Kidney capillary endothelial cell (primary cell): ENCODE measurements at regions not wholly inside any gene's neighbourhood (a gene's known extent, or its start where the extent isn't known, plus 50 kb on each side); places are given as distances from the start of the nearest gene placed in this dataset.

Experiments used
- DNase-seq: peaks from one replicate; pipeline ENCODE4 v3.0.0-alpha.2; 2018; ENCODE audit warnings: low spot score

GRCh38 chr4:24637173-24637572 lies 52.8 kb upstream of the DHX15 start:
- no peak for DNase-seq

- no peak for DNase-seq
These were observed 54.1 kb upstream of the DHX15 start for GRCh38 chr4:24638396-24638875.

DNA sequence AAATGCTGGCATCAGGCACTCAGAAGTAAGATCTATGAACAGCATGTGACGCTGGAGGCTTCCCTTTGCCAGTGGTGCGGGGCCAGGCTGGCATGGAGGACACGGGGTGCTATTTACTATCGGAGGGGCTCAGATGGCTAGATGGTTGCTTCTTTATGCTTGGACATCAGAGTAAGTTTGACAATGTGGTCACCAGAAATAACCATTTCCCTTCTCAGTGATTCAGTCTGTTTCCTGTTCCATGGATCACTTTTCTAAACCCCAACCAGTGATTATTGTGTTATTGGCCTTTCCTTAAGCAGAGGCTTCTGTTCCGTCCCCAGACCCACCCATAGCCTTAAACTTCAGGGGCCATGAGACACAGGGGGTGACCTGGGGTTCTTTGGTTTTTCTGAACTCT lies 55.4 kb upstream of the DHX15 start:
- peak; percentile 26 for DNase-seq

GRCh38 chr4:24640366-24640765 lies 56.0 kb upstream of the DHX15 start:
- no peak for DNase-seq

GRCh38 chr4:24642981-24643547 lies 58.7 kb upstream of the DHX15 start:
- DNase-seq = peak; percentile 63

DNA sequence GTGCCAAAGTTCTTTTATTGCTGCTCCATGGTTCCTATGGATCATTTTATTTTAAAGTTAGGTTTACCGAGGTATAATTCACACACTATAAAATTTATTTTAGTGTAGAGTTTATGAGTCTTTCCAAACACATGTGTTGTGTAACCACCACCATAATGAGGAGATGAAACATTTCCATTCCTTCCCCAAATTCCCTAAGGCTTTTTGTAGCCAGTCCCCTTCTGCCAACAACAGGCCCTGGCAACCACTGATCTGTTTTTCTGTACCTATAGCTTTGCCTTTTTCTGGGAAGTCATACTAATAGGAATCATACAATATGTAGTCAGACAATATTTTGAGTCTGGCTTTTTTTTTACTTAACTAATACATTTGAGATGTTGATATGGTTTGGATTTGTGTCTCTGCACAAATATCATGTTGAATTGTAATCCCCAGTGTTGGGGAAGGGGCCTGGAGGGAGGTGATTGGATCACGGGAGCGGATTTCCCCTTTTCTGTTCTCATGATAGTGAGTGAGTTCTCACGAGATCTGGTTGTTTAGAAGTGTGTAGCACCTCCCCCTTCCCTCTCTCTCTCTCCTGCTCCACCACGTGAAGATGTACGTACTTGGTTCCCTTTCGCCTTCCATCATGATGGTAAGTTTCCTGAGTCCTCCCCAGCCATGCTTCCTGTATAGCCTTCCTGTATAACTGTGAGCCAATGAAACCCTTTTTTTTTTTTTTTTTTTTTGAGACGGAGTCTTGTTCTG lies 59.6 kb upstream of the DHX15 start:
- no peak for DNase-seq

GRCh38 chr4:24644983-24645764 lies 60.8 kb upstream of the DHX15 start:
- no peak for DNase-seq

DNA sequence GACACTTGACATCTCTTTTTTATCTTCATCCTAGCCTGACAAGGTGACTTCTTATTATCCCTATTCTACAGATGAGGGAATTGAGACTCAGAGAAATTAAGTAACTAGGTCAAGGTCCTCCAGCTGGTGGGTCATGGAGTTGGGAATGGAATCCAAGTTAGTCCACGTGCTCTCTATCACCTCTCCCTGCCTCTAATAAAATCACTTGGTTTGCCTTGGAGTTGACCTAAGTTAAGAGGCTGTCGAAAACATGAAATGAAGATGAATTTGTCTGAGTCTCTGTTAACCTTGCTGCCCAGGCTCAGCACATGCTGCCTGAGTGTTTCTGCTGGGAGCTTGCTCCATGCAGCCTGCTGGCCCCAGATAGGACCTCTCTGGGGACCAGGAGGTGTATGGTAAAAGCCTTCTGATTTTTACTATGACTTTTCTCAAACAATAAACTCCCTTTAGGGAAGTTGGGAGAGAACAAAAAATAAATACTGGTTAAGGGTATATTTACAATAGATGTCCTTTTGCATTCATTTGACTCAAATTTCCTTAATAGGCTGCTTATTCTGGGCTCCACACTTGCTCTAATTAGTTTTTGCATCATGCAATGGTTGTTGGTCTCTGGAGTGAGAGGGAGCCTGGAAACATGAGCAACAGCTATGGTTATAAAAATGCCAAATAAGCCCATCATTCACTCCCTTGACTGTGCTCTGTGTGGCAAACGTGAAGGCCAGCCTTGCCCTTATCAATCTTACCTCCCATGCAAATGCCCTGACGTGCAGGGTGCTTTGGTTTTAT lies 61.6 kb upstream of the DHX15 start:
- DNase-seq = no peak

- DNase-seq = no peak
These were observed 62.6 kb upstream of the DHX15 start for GRCh38 chr4:24646798-24647460.

DNA sequence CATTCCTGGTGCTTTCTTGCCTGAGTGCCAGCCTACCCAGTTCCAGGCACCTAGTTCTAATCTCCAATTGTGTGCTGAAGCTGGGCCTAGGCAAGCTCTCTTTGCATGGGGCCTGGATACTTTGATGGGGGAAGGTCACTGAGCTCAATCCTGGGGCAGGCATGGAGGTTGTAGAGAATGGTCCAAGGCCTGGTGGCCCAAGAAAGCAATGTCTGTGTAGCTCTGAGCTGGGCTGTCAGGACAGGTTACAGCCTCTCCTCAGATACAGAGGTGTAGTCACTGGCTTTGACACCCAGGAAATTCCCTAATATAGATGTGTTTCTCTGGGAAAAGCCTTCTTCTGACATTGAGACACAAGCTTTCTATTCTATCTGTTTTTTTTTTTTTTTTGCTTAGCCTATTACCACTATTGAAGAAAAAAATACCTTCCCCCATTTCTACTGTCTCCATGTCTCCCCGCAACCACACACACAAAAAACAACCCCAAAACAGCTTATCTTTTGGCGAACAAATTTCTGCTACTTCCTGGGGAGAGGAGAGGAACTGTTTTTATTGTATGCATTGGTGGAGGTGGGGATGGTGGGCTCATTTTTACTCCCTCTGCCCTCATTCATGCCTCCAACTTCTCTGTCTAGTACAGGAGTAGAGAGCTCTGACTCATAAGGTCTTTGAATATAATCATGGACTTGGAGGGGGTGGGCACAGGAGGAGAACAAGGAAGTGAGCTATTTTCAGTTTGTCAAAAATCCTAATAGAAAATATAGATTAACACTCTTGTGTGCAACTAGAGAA lies 66.7 kb upstream of the DHX15 start:
- DNase-seq = no peak

- no peak for DNase-seq
These were observed 71.0 kb upstream of the DHX15 start for GRCh38 chr4:24655326-24655725.

GRCh38 chr4:24655971-24656370 lies 71.6 kb upstream of the DHX15 start:
- no peak for DNase-seq

DNA sequence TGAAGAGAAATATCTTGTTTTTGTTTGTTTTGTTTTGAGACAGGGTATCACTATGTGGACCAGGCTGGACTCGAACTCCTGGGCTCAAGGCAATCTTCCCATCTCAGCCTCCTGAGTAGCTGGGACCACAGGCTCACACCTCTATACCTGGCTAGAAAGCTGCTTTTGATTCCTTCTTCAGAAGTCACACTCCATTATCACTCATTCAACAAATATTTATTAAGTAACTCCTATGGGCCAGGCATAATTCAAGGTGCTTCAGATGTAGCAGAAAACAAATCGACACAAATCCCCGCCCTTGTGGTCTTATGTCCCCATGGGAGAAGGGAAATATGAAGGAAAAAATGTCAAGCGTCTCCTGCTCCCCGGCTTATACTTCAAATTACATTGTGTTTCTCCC lies 72.6 kb upstream of the DHX15 start:
- no peak for DNase-seq

DNA sequence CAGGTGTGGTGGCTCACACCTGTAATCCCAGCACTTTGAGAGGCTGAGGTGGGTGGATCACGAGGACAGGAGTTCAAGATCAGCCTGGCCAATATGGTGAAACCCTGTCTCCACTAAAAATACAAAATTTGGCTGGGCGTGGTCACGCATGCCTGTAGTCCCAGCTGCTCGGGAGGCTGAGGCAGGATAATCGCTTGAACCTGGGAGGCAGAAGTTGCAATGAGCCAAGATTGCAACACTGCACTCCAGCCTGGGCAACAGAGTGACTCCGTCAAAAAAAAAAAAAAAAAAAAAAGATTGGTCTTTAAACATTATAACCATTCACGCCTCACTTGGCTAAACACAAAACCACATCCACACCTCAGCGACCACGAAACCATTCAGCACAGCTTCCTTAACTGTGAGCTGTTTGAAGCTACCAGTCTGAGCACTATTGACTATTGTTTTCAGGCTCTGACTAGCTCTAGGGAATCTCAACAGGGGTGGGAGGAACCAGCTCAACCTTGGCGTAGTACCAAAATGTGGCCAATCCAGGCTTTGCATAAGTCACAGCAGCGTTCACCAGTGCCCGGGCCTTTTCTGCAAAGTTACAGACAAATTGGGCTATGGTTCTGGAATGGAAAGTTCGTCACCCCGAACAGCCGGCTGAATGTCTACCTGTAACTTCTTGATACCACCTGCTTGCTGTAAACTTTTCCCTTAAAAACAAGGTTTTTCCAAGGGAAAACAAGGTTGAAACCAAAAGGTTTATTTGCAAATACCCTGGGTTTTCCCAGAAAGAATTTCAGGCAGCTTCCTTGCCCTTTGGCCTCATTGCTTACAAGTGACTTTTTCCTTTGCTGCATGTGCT lies 73.6 kb upstream of the DHX15 start:
- peak; percentile 14 for DNase-seq

DNA sequence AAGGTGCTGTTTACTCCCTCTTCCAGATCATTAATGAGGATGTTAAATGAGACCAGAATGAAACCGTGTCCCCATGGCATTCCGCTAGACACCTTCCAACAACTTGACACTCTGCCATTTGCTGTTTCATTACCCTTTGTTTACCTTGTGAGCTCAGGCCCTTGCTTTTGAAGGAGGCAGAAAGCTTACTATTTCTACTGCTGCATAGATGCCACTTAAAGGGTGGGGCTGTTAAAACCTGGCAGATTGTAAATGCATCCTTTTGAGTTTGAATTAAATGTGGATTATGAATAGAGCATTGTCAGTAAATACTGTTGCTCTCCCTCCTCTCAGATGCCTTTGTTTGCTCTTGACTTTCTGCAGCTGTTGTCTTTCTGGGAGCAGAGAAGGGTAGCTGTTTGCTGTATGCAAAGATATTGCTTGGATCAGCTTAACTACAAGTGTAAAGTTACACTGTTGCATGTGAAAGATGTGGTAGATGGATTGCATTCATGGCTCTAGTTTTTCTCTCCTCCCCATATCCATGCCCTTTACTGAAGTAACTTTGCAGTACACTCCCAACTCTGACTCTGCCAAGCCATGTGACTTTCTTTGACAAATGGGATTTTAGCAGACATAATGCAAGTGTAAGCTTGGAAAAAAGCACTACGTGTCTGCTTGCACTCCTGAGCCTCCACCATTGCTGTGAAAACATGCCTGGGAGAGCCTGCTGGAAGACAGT lies 75.0 kb upstream of the DHX15 start:
- no peak for DNase-seq

- no peak for DNase-seq
These were observed 77.7 kb upstream of the DHX15 start for GRCh38 chr4:24662056-24662455.

DNA sequence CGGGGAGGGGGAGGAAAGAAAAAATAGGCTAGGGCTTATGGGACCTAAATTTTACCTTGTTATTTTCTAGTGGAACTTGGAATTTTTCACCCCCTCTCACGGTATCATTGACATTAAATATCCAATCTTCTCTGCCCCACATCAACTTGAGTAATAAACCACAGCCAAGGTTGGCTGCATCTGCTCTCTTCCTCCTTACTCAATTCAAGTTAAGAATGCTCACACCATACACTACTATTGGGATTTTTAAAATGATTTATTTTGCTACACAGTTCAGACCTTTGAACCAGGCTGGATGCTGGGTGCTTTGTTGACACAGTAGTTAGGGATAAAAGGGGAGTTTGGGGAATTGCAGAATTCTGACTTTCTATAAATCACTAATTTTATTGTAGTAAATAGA lies 78.2 kb upstream of the DHX15 start:
- DNase-seq = no peak

DNA sequence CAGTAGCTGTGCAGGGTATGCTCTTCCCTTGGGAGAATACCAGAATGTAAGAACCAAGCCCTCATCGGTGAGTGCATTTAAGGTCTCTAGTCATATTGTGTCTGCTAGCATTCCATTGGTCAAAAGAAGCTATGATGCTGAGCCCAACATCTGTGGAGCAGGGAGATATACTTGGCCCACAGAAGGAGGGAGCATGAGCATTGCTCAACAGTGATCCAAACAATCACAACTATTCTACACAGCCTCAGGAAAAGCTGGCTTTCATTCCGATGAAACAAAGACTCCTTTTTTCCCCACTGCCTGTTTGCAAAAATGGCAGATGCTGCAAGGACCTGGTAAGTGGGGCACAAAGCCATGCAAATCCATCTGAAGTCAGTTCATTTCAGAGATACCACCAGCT lies 80.6 kb upstream of the DHX15 start:
- DNase-seq = no peak

DNA sequence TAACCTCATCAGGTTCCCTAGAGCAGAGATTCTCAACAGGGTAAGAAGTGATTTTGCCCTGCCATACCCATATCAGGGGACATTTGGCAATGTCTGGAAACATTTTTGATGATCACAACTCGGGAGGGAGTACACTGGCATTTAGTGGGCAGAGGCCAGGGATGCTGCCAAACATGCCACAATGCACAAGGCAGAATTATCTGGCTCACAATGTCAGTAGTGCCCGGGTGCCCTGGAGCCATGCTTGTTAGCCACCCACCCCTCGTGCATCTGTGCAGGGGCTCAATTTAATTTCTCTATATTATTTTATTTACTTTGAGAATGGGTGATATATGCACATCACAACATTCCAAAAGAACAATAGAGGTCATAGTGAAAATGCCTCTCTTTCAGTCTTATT lies 82.0 kb upstream of the DHX15 start:
- DNase-seq = no peak
